Neural cell (in vitro differentiated cells): ENCODE measurements at regions not wholly inside any gene's neighbourhood (a gene's known extent, or its start where the extent isn't known, plus 50 kb on each side); places are given as distances from the start of the nearest gene placed in this dataset.

Source experiments
- H2AFZ ChIP-seq: fragments of 200-600, 300-800 bp; sonication (generic), shearing (Covaris generic); 2 replicates; pipeline ENCODE4 v1.6.0; 2014; ENCODE audit warnings: low read depth, mild to moderate bottlenecking, antibody characterized with exemption, low read length, moderate library complexity
- H3F3A ChIP-seq: fragments of 200-600 bp; shearing (Covaris generic); 2 replicates; pipeline ENCODE4 v1.6.1; 2016; ENCODE audit warnings: mild to moderate bottlenecking, moderate library complexity, mixed read lengths, antibody characterized with exemption, low read length; ENCODE audit not compliant: insufficient read depth, poor library complexity, severe bottlenecking
- H3K27ac ChIP-seq: fragments of 200-600, 300-800 bp; sonication (generic), shearing (Covaris generic); 2 replicates; pipeline ENCODE4 v1.5.1; 2014; ENCODE audit warnings: mild to moderate bottlenecking, low read length, moderate library complexity
- H3K27me3 ChIP-seq: fragments of 300-800, 200-600 bp; sonication (generic), shearing (Covaris generic); 2 replicates; pipeline ENCODE4 v1.6.0; 2014; ENCODE audit warnings: mild to moderate bottlenecking, low read depth, low read length, moderate library complexity; ENCODE audit not compliant: insufficient read depth
- H3K36me3 ChIP-seq: fragments of 300-800, 200-600 bp; sonication (generic), shearing (Covaris generic); 2 replicates; pipeline ENCODE4 v1.5.1; 2014; ENCODE audit warnings: mild to moderate bottlenecking, antibody characterized with exemption, low read length, moderate library complexity; ENCODE audit not compliant: insufficient read depth
- H3K4me2 ChIP-seq: fragments of 300-800, 200-600 bp; sonication (generic), shearing (Covaris generic); 2 replicates; pipeline ENCODE4 v1.6.0; 2014; ENCODE audit warnings: mild to moderate bottlenecking, low read length
- H3K4me3 ChIP-seq: fragments of 300-800, 200-600 bp; sonication (generic), shearing (Covaris generic); 2 replicates; pipeline ENCODE4 v1.5.1; 2014; ENCODE audit warnings: mild to moderate bottlenecking, low read length, moderate library complexity
- H3K79me2 ChIP-seq: fragments of 200-600 bp; shearing (Covaris generic); replicated peaks from 2 replicates; pipeline ENCODE4 v1.6.0; 2014; ENCODE audit warnings: mild to moderate bottlenecking, low read length, moderate library complexity; ENCODE audit not compliant: insufficient read depth
- H3K9ac ChIP-seq: fragments of 300-800, 200-600 bp; sonication (generic), shearing (Covaris generic); 2 replicates; pipeline ENCODE4 v1.6.1; 2016; ENCODE audit warnings: mild to moderate bottlenecking, low read length, mixed read lengths
- H3K9me2 ChIP-seq: fragments of 200-600 bp; shearing (Covaris generic); 2 replicates; pipeline ENCODE4 v1.6.1; 2016; ENCODE audit warnings: mild to moderate bottlenecking, low read length, mixed read lengths; ENCODE audit not compliant: insufficient read depth
- H3K9me3 ChIP-seq: fragments of 200-600, 300-800 bp; sonication (generic), shearing (Covaris generic); 2 replicates; pipeline ENCODE4 v1.6.1; 2016; ENCODE audit warnings: mild to moderate bottlenecking, mixed run types, low read length, moderate library complexity, mixed read lengths
- H4K20me1 ChIP-seq: fragments of 200-600 bp; shearing (Covaris generic); 2 replicates; pipeline ENCODE4 v1.6.1; 2016; ENCODE audit warnings: mild to moderate bottlenecking, mixed run types; ENCODE audit not compliant: insufficient read depth
- CTCF ChIP-seq: fragments of 450-650 bp; IDR thresholded peaks from 2 replicates; pipeline ENCODE4 v1.5.1; 2014; ENCODE audit warnings: antibody characterized with exemption, mild to moderate bottlenecking, moderate library complexity; ENCODE audit not compliant: poor library complexity, severe bottlenecking
- EP300 ChIP-seq: fragments of 450-650 bp; conservative IDR thresholded peaks from 2 replicates; pipeline ENCODE4 v1.6.1; 2014; ENCODE audit warnings: antibody characterized with exemption, mild to moderate bottlenecking, moderate library complexity; ENCODE audit not compliant: poor library complexity, severe bottlenecking
- EZH2 ChIP-seq: fragments of 200-600, 300-800 bp; shearing (Covaris generic), sonication (generic); IDR thresholded peaks from 2 replicates; pipeline ENCODE4 v1.6.1; 2014; ENCODE audit warnings: antibody characterized with exemption, low read length, borderline replicate concordance, mild to moderate bottlenecking; ENCODE audit not compliant: insufficient read depth, poor library complexity, severe bottlenecking
- MXI1 ChIP-seq: fragments of 450-650 bp; conservative IDR thresholded peaks from 2 replicates; pipeline ENCODE4 v1.6.1; 2014; ENCODE audit warnings: antibody characterized with exemption, mild to moderate bottlenecking; ENCODE audit not compliant: poor library complexity, severe bottlenecking
- POLR2AphosphoS5 ChIP-seq: IDR thresholded peaks from 2 replicates; pipeline ENCODE4 v1.6.1; 2012
- RAD21 ChIP-seq: fragments of 450-650 bp; conservative IDR thresholded peaks from 2 replicates; pipeline ENCODE4 v1.6.1; 2014; ENCODE audit warnings: antibody characterized with exemption, mild to moderate bottlenecking, moderate library complexity
- REST ChIP-seq: IDR thresholded peaks from 2 replicates; pipeline ENCODE4 v1.6.1; 2012; ENCODE audit warnings: borderline replicate concordance
- SMC3 ChIP-seq: fragments of 450-650 bp; conservative IDR thresholded peaks from 2 replicates; pipeline ENCODE4 v1.6.1; 2014; ENCODE audit warnings: antibody characterized with exemption, mild to moderate bottlenecking, moderate library complexity; ENCODE audit not compliant: poor library complexity
- TAF1 ChIP-seq: IDR thresholded peaks from 2 replicates; pipeline ENCODE4 v1.6.1; 2012; ENCODE audit warnings: low read depth

- no peaks in the 10 kb centered on the region for H3K9me2 ChIP-seq
- no peak overlapping the region for H3K27ac ChIP-seq
- H4K20me1 ChIP-seq: no peaks in the 10 kb centered on the region
- H3F3A ChIP-seq: no peaks in the 10 kb centered on the region
- no peak overlapping the region for H3K4me3 ChIP-seq
- H3K9ac ChIP-seq: no peak overlapping the region
- H3K79me2 ChIP-seq: no peaks in the 10 kb centered on the region
- H3K9me3 ChIP-seq: no peaks in the 10 kb centered on the region
- no peaks in the 10 kb centered on the region for H3K27me3 ChIP-seq
- no peak overlapping the region for H2AFZ ChIP-seq
- TF ChIP-seq MXI1 (no peak), SMC3 (no peak), POLR2AphosphoS5 (no peak), EZH2 (no peak), RAD21 (no peak), CTCF (no peak), EP300 (no peak), TAF1 (no peak), REST (no peak)
- no peaks in the 10 kb centered on the region for H3K36me3 ChIP-seq
- no peak overlapping the region for H3K4me2 ChIP-seq
Measured at GRCh38 chr3:84783281-84783680, 175.5 kb upstream of the CADM2 start.

GRCh38 chr3:84789961-84790360, 168.8 kb upstream of the CADM2 start:
- H3K27me3 ChIP-seq: no peaks in the 10 kb centered on the region
- no peak overlapping the region for H3K4me3 ChIP-seq
- H3K9ac ChIP-seq: no peak overlapping the region
- no peak overlapping the region for H3K4me2 ChIP-seq
- H4K20me1 ChIP-seq: no peaks in the 10 kb centered on the region
- H3F3A ChIP-seq: no peaks in the 10 kb centered on the region
- no peak overlapping the region for H2AFZ ChIP-seq
- H3K79me2 ChIP-seq: no peaks in the 10 kb centered on the region
- H3K9me2 ChIP-seq: no peaks in the 10 kb centered on the region
- H3K27ac ChIP-seq: no peak overlapping the region
- no peaks in the 10 kb centered on the region for H3K9me3 ChIP-seq
- no peaks in the 10 kb centered on the region for H3K36me3 ChIP-seq
- TF ChIP-seq RAD21 (no peak), SMC3 (no peak), REST (no peak), TAF1 (no peak), EZH2 (no peak), MXI1 (no peak), EP300 (no peak), CTCF (no peak)
